Activated CD8-positive, alpha-beta T cell treated with anti-CD3 and anti-CD28 coated beads, Interleukin-2, amount 10 ng/mL, durations not matched to agents 7 days and 5 days (primary cell): ENCODE measurements at regions not wholly inside any gene's neighbourhood (a gene's known extent, or its start where the extent isn't known, plus 50 kb on each side); places are given as distances from the start of the nearest gene placed in this dataset.
"Not testable (repeated sequence)": the region's sequence is repeated elsewhere in the genome, so short reads cannot be mapped to it uniquely, and the experiment has no call there.

Experiments used
- ATAC-seq: fragments of 150-1000 bp; cut with Tn5 transposase; one replicate; pipeline ENCODE4 v1.10.0; 2021; ENCODE audit warnings: moderate library complexity
- CTCF ChIA-PET: fragments of 350-600 bp; sonication (Branson Sonifier 250); formaldehyde crosslinking; loops from one replicate; lab custom pipeline; 2021; ENCODE audit warnings: antibody characterized with exemption; lab: Charles Lee
- POLR2A ChIA-PET: fragments of 350-600 bp; sonication (Branson Sonifier 250); formaldehyde crosslinking; loops from one replicate; lab custom pipeline; 2021; ENCODE audit warnings: antibody characterized with exemption; lab: Charles Lee
- DNase-seq: peaks from one replicate; pipeline ENCODE4 v3.0.0-alpha.2; 2020
- H3K27ac Mint-ChIP-seq: one replicate; pipeline ENCODE4 v1.8.0; 2021; ENCODE audit warnings: mild to moderate bottlenecking, mixed read lengths
- H3K27me3 Mint-ChIP-seq: one replicate; pipeline ENCODE4 v1.8.0; 2021; ENCODE audit warnings: low read depth, mixed read lengths
- H3K36me3 Mint-ChIP-seq: one replicate; pipeline ENCODE4 v1.8.0; 2021; ENCODE audit warnings: low read depth, mixed read lengths
- H3K4me1 Mint-ChIP-seq: one replicate; pipeline ENCODE4 v1.8.0; 2021; ENCODE audit warnings: low read depth, mixed read lengths
- H3K4me3 Mint-ChIP-seq: one replicate; pipeline ENCODE4 v1.8.0; 2021; ENCODE audit warnings: mild to moderate bottlenecking, mixed read lengths
- H3K9me3 Mint-ChIP-seq: one replicate; pipeline ENCODE4 v1.8.0; 2022; ENCODE audit warnings: mixed read lengths; ENCODE audit not compliant: insufficient read depth

- H3K9me3 Mint-ChIP-seq, H3K27me3 Mint-ChIP-seq, H3K4me3 Mint-ChIP-seq, DNase-seq, ATAC-seq, CTCF ChIA-PET, H3K4me1 Mint-ChIP-seq, H3K27ac Mint-ChIP-seq, POLR2A ChIA-PET, H3K36me3 Mint-ChIP-seq: not testable (repeated sequence)
Measured at GRCh38 chr9:65385655-65386024, 100.6 kb upstream of the FOXD4L5 start.

- POLR2A ChIA-PET, H3K36me3 Mint-ChIP-seq, CTCF ChIA-PET, H3K4me3 Mint-ChIP-seq, H3K9me3 Mint-ChIP-seq, ATAC-seq, H3K27ac Mint-ChIP-seq, H3K27me3 Mint-ChIP-seq, DNase-seq, H3K4me1 Mint-ChIP-seq: not testable (repeated sequence)
Measured at GRCh38 chr9:65384759-65385654, 100.0 kb upstream of the FOXD4L5 start.

GRCh38 chr9:65384066-65384465 lies 99.1 kb upstream of the FOXD4L5 start:
- DNase-seq, H3K27ac Mint-ChIP-seq, H3K36me3 Mint-ChIP-seq, H3K4me1 Mint-ChIP-seq, CTCF ChIA-PET, H3K4me3 Mint-ChIP-seq, POLR2A ChIA-PET, ATAC-seq, H3K9me3 Mint-ChIP-seq, H3K27me3 Mint-ChIP-seq: not testable (repeated sequence)

- H3K27me3 Mint-ChIP-seq, CTCF ChIA-PET, H3K4me1 Mint-ChIP-seq, H3K4me3 Mint-ChIP-seq, ATAC-seq, H3K27ac Mint-ChIP-seq, H3K36me3 Mint-ChIP-seq, H3K9me3 Mint-ChIP-seq, POLR2A ChIA-PET, DNase-seq: not testable (repeated sequence)
Measured at GRCh38 chr9:65383646-65384045, 98.6 kb upstream of the FOXD4L5 start.

GRCh38 chr9:65382701-65383318 lies 97.8 kb upstream of the FOXD4L5 start:
- POLR2A ChIA-PET, CTCF ChIA-PET: not testable (repeated sequence)

More at GRCh38 chr9:65382701-65383318, 97.8 kb upstream of the FOXD4L5 start:
- H3K27me3 Mint-ChIP-seq, H3K36me3 Mint-ChIP-seq, DNase-seq, ATAC-seq, H3K9me3 Mint-ChIP-seq, H3K4me1 Mint-ChIP-seq, H3K4me3 Mint-ChIP-seq, H3K27ac Mint-ChIP-seq: not testable (repeated sequence)
